ENCODE measurements at regions not wholly inside any gene's neighbourhood (a gene's known extent, or its start where the extent isn't known, plus 50 kb on each side); places are given as distances from the start of the nearest gene placed in this dataset.

DNA sequence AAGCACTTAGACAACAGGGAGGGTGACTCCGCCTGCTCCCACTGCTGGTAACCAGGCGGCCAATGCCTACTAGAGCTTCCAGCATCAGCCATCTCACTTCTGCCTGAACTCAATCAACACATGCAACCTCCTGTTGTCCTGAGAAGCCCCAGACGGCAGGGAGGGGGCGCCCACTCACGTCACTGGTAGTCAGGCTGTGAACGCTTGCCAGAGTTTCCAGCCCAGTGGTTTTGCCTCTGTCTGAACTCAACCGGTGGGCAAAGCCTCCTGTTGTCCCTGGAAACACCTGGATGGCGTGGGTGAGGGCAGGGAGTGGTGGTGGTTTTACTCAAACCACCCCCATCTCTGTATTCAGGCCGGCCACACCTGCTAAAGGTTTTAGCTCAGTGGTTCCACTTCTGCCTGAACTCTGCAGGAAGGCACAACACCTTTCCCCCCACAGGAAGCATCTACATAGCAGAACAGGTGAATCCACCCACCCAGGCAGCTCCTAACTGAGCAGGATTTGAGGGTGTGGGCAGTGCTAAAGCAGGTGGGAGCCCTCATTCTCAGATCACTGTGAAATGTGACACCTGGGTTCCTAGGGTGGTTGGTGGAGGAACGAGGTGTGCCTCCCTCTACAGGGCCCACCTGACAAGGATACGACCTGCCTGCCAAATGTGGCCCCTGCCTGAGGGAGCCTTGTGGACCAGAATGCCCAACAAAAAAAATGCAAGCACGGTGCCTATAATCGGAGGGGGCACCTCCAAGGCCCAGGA lies 563.0 kb upstream of the SEMA3D start:
- TF ChIP-seq, protein P1, sequence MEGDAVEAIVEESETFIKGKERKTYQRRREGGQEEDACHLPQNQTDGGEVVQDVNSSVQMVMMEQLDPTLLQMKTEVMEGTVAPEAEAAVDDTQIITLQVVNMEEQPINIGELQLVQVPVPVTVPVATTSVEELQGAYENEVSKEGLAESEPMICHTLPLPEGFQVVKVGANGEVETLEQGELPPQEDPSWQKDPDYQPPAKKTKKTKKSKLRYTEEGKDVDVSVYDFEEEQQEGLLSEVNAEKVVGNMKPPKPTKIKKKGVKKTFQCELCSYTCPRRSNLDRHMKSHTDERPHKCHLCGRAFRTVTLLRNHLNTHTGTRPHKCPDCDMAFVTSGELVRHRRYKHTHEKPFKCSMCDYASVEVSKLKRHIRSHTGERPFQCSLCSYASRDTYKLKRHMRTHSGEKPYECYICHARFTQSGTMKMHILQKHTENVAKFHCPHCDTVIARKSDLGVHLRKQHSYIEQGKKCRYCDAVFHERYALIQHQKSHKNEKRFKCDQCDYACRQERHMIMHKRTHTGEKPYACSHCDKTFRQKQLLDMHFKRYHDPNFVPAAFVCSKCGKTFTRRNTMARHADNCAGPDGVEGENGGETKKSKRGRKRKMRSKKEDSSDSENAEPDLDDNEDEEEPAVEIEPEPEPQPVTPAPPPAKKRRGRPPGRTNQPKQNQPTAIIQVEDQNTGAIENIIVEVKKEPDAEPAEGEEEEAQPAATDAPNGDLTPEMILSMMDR (IDR thresholded peaks at IDR 0.05): no peak
- peaks cover 0 to 17% of the 10 kb centered on the region in 2 donors for H3K9me3 ChIP-seq
- DNase-seq (ENCODE audit: low spot score): no peak
- no peaks in the 10 kb centered on the region for H3K4me1 ChIP-seq
- H3K36me3 ChIP-seq: no peaks in the 10 kb centered on the region
- no peaks in the 10 kb centered on the region for H3K27me3 ChIP-seq
- no peak overlapping the region for H3K4me3 ChIP-seq
- no peak overlapping the region for H3K27ac ChIP-seq

DNA sequence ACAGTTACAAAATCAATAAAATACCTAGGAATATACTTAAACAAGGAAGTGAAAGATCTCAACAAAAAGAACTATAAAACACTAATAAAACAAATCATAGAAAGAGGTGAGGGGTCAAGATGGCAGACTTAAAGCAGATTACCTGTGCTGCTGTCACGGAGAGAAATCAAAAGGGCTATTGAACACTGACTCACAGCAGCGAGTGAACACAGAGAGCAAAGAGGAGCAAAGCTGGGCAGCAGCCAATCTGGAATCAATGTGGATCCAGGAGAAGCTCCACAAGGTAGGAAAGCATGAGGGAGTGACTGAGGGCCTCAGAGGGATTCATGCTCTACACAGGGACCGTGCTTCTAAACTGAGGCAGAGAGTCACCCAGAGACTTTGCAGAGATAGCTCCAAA lies 562.0 kb upstream of the SEMA3D start:
- Histone ChIP-seq H3K4me1 (no peaks in the 10 kb centered on the region), H3K36me3 (no peaks in the 10 kb centered on the region), H3K9me3 (peaks cover 0 to 17% of the 10 kb centered on the region in 2 donors), H3K4me3 (no peak overlapping the region), H3K27ac (no peak overlapping the region), H3K27me3 (no peaks in the 10 kb centered on the region)
- TF ChIP-seq, protein P1 (IDR thresholded peaks at IDR 0.05): no peak
- no peak for DNase-seq (ENCODE audit: low spot score)

DNA sequence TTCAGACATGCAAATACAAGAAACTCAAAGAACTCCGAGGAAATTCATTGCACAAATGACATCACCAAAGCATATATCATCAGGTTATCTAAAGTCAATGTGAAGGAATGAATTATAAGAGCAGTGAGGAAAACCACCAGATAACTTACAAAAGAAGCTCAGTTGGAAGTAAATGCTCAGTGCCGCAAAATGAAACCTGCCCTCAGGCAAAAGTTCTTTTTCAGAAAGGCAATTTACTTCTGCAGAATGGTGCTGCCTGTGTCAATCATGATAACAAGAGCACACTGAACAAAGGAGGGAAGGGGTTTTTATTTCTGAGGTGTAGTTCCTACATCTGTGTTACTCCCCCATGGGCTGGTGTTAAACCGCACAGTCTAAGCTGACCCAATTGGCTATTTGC lies 550.6 kb upstream of the SEMA3D start:
- TF ChIP-seq, protein P1 (IDR thresholded peaks at IDR 0.05): no peak
- Histone ChIP-seq H3K4me3 (no peak overlapping the region), H3K27me3 (no peaks in the 10 kb centered on the region), H3K27ac (no peak overlapping the region), H3K36me3 (no peaks in the 10 kb centered on the region), H3K9me3 (peaks cover 0 to 10% of the 10 kb centered on the region in 2 donors), H3K4me1 (no peaks in the 10 kb centered on the region)
- DNase-seq (ENCODE audit: low spot score): no peak

DNA sequence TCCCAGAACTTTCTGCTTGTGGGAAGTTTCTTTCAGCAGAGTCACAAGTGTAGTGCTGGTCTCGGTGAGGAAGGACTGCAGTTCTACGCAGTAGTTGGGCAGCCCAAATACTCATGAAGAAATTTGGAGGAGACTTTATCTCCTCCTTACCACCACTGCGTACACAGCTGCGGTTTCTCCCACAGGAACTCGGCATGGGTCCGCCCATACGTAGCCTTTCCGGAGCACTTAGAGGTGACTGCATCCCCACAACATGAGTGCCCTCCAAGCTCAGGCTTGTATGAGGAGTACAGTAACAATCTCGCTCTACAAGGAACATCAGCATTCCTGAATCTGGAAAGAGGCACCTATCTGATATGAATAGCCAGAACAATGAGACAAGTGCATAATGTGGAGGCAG lies 549.2 kb upstream of the SEMA3D start:
- Histone ChIP-seq H3K27me3 (no peaks in the 10 kb centered on the region), H3K4me3 (no peak overlapping the region), H3K36me3 (no peaks in the 10 kb centered on the region), H3K27ac (no peak overlapping the region), H3K4me1 (no peaks in the 10 kb centered on the region), H3K9me3 (peaks cover 0 to 10% of the 10 kb centered on the region in 2 donors)
- DNase-seq (ENCODE audit: low spot score): no peak
- TF ChIP-seq, protein P1 (IDR thresholded peaks at IDR 0.05): no peak

DNA sequence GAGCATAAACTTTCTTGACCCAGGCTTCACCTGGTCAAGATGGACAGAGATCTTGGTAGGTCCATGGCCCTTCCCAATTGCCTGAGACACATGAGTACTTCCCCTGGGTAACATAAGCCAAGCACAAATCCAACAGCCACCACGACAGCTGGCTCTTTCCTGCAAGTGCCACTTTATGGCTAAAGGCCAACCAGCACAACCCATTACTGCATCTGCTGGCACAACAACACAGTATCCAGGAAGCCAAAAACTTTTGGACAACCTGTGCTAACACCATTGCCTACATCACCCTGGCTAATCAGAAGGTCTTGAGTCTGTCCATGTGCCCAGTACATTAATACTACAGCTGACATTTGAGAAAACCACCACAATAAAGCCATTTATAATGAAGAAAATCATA lies 548.0 kb upstream of the SEMA3D start:
- peaks cover 0 to 10% of the 10 kb centered on the region in 2 donors for H3K9me3 ChIP-seq
- H3K4me3 ChIP-seq: no peak overlapping the region
- H3K4me1 ChIP-seq: no peaks in the 10 kb centered on the region
- DNase-seq (ENCODE audit: low spot score): no peak
- TF ChIP-seq, protein P1 (IDR thresholded peaks at IDR 0.05): no peak
- no peaks in the 10 kb centered on the region for H3K27me3 ChIP-seq
- H3K27ac ChIP-seq: no peak overlapping the region
- no peaks in the 10 kb centered on the region for H3K36me3 ChIP-seq
